Astrocyte (in vitro differentiated cells and primary cell): ENCODE measurements at regions not wholly inside any gene's neighbourhood (a gene's known extent, or its start where the extent isn't known, plus 50 kb on each side); places are given as distances from the start of the nearest gene placed in this dataset.

Experiments
- CTCF ChIP-seq: IDR thresholded peaks from 2 replicates; pipeline ENCODE4 v1.5.1; 2011; ENCODE audit warnings: low read depth, mild to moderate bottlenecking, inconsistent platforms, low read length, moderate library complexity; ENCODE audit not compliant: insufficient read depth
- EZH2 ChIP-seq: IDR thresholded peaks from 2 replicates; pipeline ENCODE4 v1.6.1; 2012; ENCODE audit warnings: mild to moderate bottlenecking, low read length, inconsistent platforms; ENCODE audit not compliant: insufficient read depth

DNA sequence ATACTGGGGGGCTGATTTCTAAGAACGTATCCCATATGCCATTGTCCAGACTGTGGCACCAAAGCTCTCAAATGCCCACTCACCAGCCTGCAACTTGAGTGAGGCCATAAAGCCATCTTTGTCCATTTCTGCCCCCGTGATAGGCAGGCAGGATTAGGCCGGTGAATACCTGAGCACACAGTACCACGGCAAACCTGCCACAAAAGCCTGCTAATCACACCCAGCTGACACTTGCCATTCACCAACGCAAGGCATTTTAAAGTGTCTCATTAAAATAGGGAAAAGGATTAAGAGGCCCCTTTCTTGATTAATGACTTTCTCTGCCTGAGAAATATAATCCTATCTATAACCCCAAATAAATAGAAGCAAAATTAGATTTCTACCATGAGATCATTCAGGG is 111.4 kb upstream of the NANOS1 start:
- no peak for TF ChIP-seq CTCF
- no peak for TF ChIP-seq EZH2
